Lung (tissue), 11 donors: ENCODE measurements at regions not wholly inside any gene's neighbourhood (a gene's known extent, or its start where the extent isn't known, plus 50 kb on each side); places are given as distances from the start of the nearest gene placed in this dataset.

Experiments
- ATAC-seq: fragments of 200-7000 bp; cut with Tn5 transposase; one replicate; pipeline ENCODE4 v1.9.1; 2020; ENCODE audit warnings: moderate number of reproducible peaks; ENCODE audit not compliant: insufficient read depth, low FRiP score
- DNase-seq, 3 donors: peaks; one replicate each; pipeline ENCODE4 v3.0.0-alpha.2; 2013 to 2017
- H3K27ac ChIP-seq, 2 donors: one replicate each; pipeline ENCODE4 v1.5.1; 2013; ENCODE audit warnings: mild to moderate bottlenecking in 2 of 2, moderate library complexity in 2 of 2, control low read depth in 1 of 2, inconsistent platforms in 1 of 2, low read depth in 1 of 2, low read length in 1 of 2
- H3K27me3 ChIP-seq, 3 donors: one replicate each; pipeline ENCODE4 v1.5.1; 2013; ENCODE audit warnings: low read length in 2 of 3; ENCODE audit not compliant: control insufficient read depth in 3 of 3, insufficient read depth in 3 of 3
- H3K36me3 ChIP-seq, 4 donors: one replicate each; pipeline ENCODE4 v1.5.1; 2013; ENCODE audit warnings: low read length in 4 of 4, mild to moderate bottlenecking in 1 of 4, moderate library complexity in 1 of 4; ENCODE audit not compliant: control insufficient read depth in 4 of 4, insufficient read depth in 4 of 4
- H3K4me1 ChIP-seq, 5 donors: one replicate each; pipeline ENCODE4 v1.5.1; 2013; ENCODE audit warnings: low read length in 5 of 5, mild to moderate bottlenecking in 2 of 5, moderate library complexity in 1 of 5; ENCODE audit not compliant: control insufficient read depth in 5 of 5, insufficient read depth in 5 of 5
- H3K4me3 ChIP-seq: one replicate; pipeline ENCODE4 v1.5.1; 2013; ENCODE audit warnings: mild to moderate bottlenecking, control low read depth, moderate library complexity
- H3K9ac ChIP-seq, 2 donors: one replicate each; pipeline ENCODE4 v1.5.1; 2013; ENCODE audit warnings: low read length in 2 of 2, control low read depth in 1 of 2; ENCODE audit not compliant: insufficient read depth in 1 of 2
- H3K9me3 ChIP-seq, 4 donors: one replicate each; pipeline ENCODE4 v1.5.1; 2013; ENCODE audit warnings: low read length in 3 of 4, mild to moderate bottlenecking in 1 of 4, moderate library complexity in 1 of 4; ENCODE audit not compliant: control insufficient read depth in 4 of 4, insufficient read depth in 3 of 4
- WGBS, 2 donors: extraction: QIAGEN DNeasy Blood & Tissue Kit; methylation state at CpG; one replicate each; pipeline ENCODE4 v1.1.7; 2013; 5-methylcytosine and 5-hydroxymethylcytosine counted together
- TF ChIP-seq, protein P1 (sequence below): IDR thresholded peaks from 2 replicates; pipeline ENCODE4 v1.5.1; 2012; ENCODE audit warnings: mild to moderate bottlenecking; ENCODE audit errors: control extremely low read depth, extremely low read depth
- donor health status: control.
- donor health status: control.
- donor health status: Bipolar disorder and iron deficiency.
- donor health status: healthy.
- donor health status: DM: yes; HTN: yes; CAD: no.

- ATAC-seq (no peak), DNase-seq (no peak)
- TF ChIP-seq, protein P1, sequence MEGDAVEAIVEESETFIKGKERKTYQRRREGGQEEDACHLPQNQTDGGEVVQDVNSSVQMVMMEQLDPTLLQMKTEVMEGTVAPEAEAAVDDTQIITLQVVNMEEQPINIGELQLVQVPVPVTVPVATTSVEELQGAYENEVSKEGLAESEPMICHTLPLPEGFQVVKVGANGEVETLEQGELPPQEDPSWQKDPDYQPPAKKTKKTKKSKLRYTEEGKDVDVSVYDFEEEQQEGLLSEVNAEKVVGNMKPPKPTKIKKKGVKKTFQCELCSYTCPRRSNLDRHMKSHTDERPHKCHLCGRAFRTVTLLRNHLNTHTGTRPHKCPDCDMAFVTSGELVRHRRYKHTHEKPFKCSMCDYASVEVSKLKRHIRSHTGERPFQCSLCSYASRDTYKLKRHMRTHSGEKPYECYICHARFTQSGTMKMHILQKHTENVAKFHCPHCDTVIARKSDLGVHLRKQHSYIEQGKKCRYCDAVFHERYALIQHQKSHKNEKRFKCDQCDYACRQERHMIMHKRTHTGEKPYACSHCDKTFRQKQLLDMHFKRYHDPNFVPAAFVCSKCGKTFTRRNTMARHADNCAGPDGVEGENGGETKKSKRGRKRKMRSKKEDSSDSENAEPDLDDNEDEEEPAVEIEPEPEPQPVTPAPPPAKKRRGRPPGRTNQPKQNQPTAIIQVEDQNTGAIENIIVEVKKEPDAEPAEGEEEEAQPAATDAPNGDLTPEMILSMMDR: no peak
- 66 to 67% methylated on average over 4 of the region's 4 CpGs for WGBS, 2 donors
- Histone ChIP-seq H3K27me3 (no peaks in the 10 kb centered on the region), H3K27ac (no peak overlapping the region), H3K4me1 (no peaks in the 10 kb centered on the region), H3K9ac (no peak overlapping the region), H3K4me3 (no peak overlapping the region), H3K9me3 (no peaks in the 10 kb centered on the region), H3K36me3 (no peaks in the 10 kb centered on the region)
Measured at GRCh38 chr9:115629879-115630840, 512.2 kb upstream of the TNC start.

DNA sequence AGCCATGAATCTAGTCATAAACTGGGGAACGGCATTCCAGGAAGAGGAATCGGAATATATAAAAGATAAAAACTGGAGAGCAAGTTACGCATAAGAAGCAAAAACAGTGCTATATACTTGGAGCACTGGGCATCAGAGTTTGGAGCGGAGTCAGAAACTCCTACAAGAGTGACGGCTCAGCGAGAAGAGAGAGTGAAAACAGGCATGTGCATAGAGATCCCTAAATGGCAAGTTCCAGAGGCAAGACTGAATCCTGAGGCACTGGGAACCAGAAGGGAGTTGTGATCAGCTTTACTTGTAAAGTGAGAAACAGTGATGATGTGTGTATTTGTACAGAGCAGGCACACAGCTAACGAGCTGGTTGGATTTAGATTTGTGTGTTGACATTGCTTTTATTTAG lies 514.4 kb upstream of the TNC start:
- DNase-seq (no peak), ATAC-seq (no peak)
- 88 to 95% methylated on average over 7 of the region's 7 CpGs for WGBS, 2 donors
- H3K4me1 ChIP-seq: no peaks in the 10 kb centered on the region
- no peak overlapping the region for H3K4me3 ChIP-seq
- TF ChIP-seq, protein P1: no peak
- no peaks in the 10 kb centered on the region for H3K9me3 ChIP-seq
- H3K36me3 ChIP-seq: no peaks in the 10 kb centered on the region
- H3K27ac ChIP-seq: no peak overlapping the region
- H3K9ac ChIP-seq: no peak overlapping the region
- H3K27me3 ChIP-seq: no peaks in the 10 kb centered on the region

DNA sequence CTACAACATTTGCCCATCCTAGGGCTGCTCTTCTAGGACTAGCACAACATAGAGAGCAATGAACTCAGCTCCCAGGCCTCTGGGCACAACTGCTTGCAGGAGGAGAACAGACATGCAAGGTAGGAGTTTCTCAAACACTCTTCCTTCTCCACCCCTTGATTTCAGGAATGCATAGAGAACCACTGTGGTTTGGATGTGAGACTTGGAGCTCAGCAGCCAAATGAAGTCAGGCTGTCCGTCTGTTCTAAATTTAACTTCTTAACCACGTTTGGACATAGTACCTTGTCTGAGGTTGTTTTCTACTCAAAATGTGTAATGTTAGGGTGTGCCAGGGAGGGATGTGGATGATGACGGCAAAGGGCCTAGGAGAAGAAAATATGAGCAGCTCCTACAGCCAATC lies 515.1 kb upstream of the TNC start:
- H3K9ac ChIP-seq: no peak overlapping the region
- H3K9me3 ChIP-seq: no peaks in the 10 kb centered on the region
- no peak overlapping the region for H3K27ac ChIP-seq
- ATAC-seq: no peak
- H3K4me1 ChIP-seq: no peaks in the 10 kb centered on the region
- no peak for DNase-seq
- H3K36me3 ChIP-seq: no peaks in the 10 kb centered on the region
- WGBS, 2 donors: 75 to 77% methylated on average over 3 of the region's 3 CpGs
- H3K4me3 ChIP-seq: no peak overlapping the region
- TF ChIP-seq, protein P1: no peak
- no peaks in the 10 kb centered on the region for H3K27me3 ChIP-seq
